ENCODE measurements at regions not wholly inside any gene's neighbourhood (a gene's known extent, or its start where the extent isn't known, plus 50 kb on each side); places are given as distances from the start of the nearest gene placed in this dataset.
A peak's percentile ranks its signal among the peaks of the same experiment; 100 is the strongest.

GRCh38 chr11:115920841-115921480 lies 416.7 kb upstream of the CADM1 start:
- ATAC-seq, result no peak
- no peak for TF ChIP-seq ZC3H10 (CRISPR knock-in tag; IDR thresholded peaks at IDR 0.05)
- TF ChIP-seq PATZ1 (CRISPR knock-in tag; IDR thresholded peaks at IDR 0.05; ENCODE audit: borderline replicate concordance), result no peak
- no peak for TF ChIP-seq ARNTL (CRISPR knock-in tag; IDR thresholded peaks at IDR 0.05; ENCODE audit: borderline replicate concordance, low read depth)
- no peak for TF ChIP-seq OSR1 (CRISPR knock-in tag; IDR thresholded peaks at IDR 0.05)

- TF ChIP-seq SNAI2 (CRISPR knock-in tag; IDR thresholded peaks at IDR 0.05) (no peak), CSRNP3 (CRISPR knock-in tag; IDR thresholded peaks at IDR 0.05) (no peak), BACH2 (CRISPR knock-in tag; IDR thresholded peaks at IDR 0.05; ENCODE audit: borderline replicate concordance) (no peak), ZNF565 (CRISPR knock-in tag; conservative IDR thresholded peaks at IDR 0.05; ENCODE audit: low read depth) (no peak), ISL1 (CRISPR knock-in tag; IDR thresholded peaks at IDR 0.05) (no peak), OSR1 (CRISPR knock-in tag; IDR thresholded peaks at IDR 0.05) (no peak), POU6F1 (CRISPR knock-in tag; IDR thresholded peaks at IDR 0.05; ENCODE audit: borderline replicate concordance, low read depth) (no peak), CREB5 (CRISPR knock-in tag; IDR thresholded peaks at IDR 0.05; ENCODE audit: low read depth) (no peak), RARB (CRISPR knock-in tag; IDR thresholded peaks at IDR 0.05) (no peak), TOX (CRISPR knock-in tag; IDR thresholded peaks at IDR 0.05; ENCODE audit: borderline replicate concordance) (no peak), GLIS3 (CRISPR knock-in tag; IDR thresholded peaks at IDR 0.05) (no peak), ZNF70 (CRISPR knock-in tag; IDR thresholded peaks at IDR 0.05) (no peak), TSHZ2 (CRISPR knock-in tag; IDR thresholded peaks at IDR 0.05) (no peak)
- ATAC-seq, result no peak
Observed at GRCh38 chr11:115920092-115920461, 415.9 kb upstream of the CADM1 start.

GRCh38 chr11:115919341-115920091 lies 415.3 kb upstream of the CADM1 start:
- ATAC-seq, result no peak
- TF ChIP-seq ZNF70 (CRISPR knock-in tag; IDR thresholded peaks at IDR 0.05) (peak; percentile 36; the same call in 1 of the 2 replicates), POU6F1 (CRISPR knock-in tag; IDR thresholded peaks at IDR 0.05; ENCODE audit: borderline replicate concordance, low read depth) (no peak)
